CD14-positive monocyte (primary cell): ENCODE measurements at regions not wholly inside any gene's neighbourhood (a gene's known extent, or its start where the extent isn't known, plus 50 kb on each side); places are given as distances from the start of the nearest gene placed in this dataset.

Experiments
- DNase-seq, 3 donors: peaks; one replicate each; pipeline ENCODE4 v3.0.0-alpha.2; 2011 to 2022
- H2AFZ ChIP-seq: 2 replicates; pipeline ENCODE4 v1.6.0; 2012; ENCODE audit warnings: mild to moderate bottlenecking, low read depth, low read length, inconsistent platforms; ENCODE audit not compliant: insufficient read depth, poor library complexity, severe bottlenecking
- H3K27ac ChIP-seq, 2 donors: 1 replicate in 1 of 2; 2 replicates in 1 of 2; pipeline ENCODE4 v1.5.1; 2012 to 2013; ENCODE audit warnings: low read length in 2 of 2, control low read depth in 1 of 2, inconsistent platforms in 1 of 2, low read depth in 1 of 2, mild to moderate bottlenecking in 1 of 2
- H3K27me3 ChIP-seq, 2 donors: one replicate each; pipeline versions ENCODE4 v1.6.0 to v1.6.1; 2011 to 2013; ENCODE audit warnings: low read length in 2 of 2; ENCODE audit not compliant: control insufficient read depth in 2 of 2, insufficient read depth in 2 of 2
- H3K36me3 ChIP-seq, 2 donors: replicated peaks in 1 of 2; 1 replicate in 1 of 2; 2 replicates in 1 of 2; pipeline versions ENCODE4 v1.5.1 to v1.6.1; 2012 to 2013; ENCODE audit warnings: low read length in 2 of 2, control low read depth in 1 of 2, inconsistent platforms in 1 of 2, mild to moderate bottlenecking in 1 of 2; ENCODE audit not compliant: insufficient read depth in 2 of 2, control insufficient read depth in 1 of 2
- H3K4me1 ChIP-seq, 2 donors: 1 replicate in 1 of 2; 2 replicates in 1 of 2; pipeline versions ENCODE4 v1.5.1 to v1.6.1; 2012 to 2013; ENCODE audit warnings: low read length in 2 of 2, control low read depth in 1 of 2, inconsistent platforms in 1 of 2, mild to moderate bottlenecking in 1 of 2, moderate library complexity in 1 of 2; ENCODE audit not compliant: insufficient read depth in 2 of 2, control insufficient read depth in 1 of 2
- H3K4me2 ChIP-seq: replicated peaks from 2 replicates; pipeline ENCODE3; 2012; ENCODE audit warnings: low read length, moderate library complexity, mild to moderate bottlenecking; ENCODE audit not compliant: poor library complexity, severe bottlenecking; ENCODE audit errors: extremely low read depth
- H3K4me3 ChIP-seq, 3 experiments: fragments of 200-600 bp in 1 of 3; sonication (generic) in 1 of 3; replicated peaks in 1 of 3; 1 replicate in 2 of 3; 2 replicates in 1 of 3; pipeline ENCODE4 v1.5.1; 2011 to 2013; ENCODE audit warnings: low read length in 3 of 3, mild to moderate bottlenecking in 3 of 3, control low read depth in 2 of 3, low read depth in 2 of 3, inconsistent platforms in 1 of 3, moderate library complexity in 1 of 3
- H3K79me2 ChIP-seq: 2 replicates; pipeline ENCODE4 v1.6.0; 2012; ENCODE audit warnings: mild to moderate bottlenecking, control low read depth, inconsistent platforms, low read length, moderate library complexity; ENCODE audit not compliant: insufficient read depth
- H3K9ac ChIP-seq: 2 replicates; pipeline ENCODE4 v1.6.0; 2017; ENCODE audit warnings: low read length, mild to moderate bottlenecking; ENCODE audit not compliant: insufficient read depth, poor library complexity, severe bottlenecking
- H3K9me3 ChIP-seq, 2 donors: replicated peaks in 1 of 2; 1 replicate in 1 of 2; 2 replicates in 1 of 2; pipeline versions ENCODE4 v1.5.1 to v1.6.1; 2012 to 2013; ENCODE audit warnings: low read length in 2 of 2, control low read depth in 1 of 2; ENCODE audit not compliant: control insufficient read depth in 1 of 2, insufficient read depth in 1 of 2
- H4K20me1 ChIP-seq: 2 replicates; pipeline ENCODE4 v1.6.0; 2012; ENCODE audit warnings: mild to moderate bottlenecking, low read length, control low read depth, moderate library complexity; ENCODE audit not compliant: insufficient read depth
- H3K27ac Mint-ChIP-seq, 7 donors: one replicate each; pipeline ENCODE4 v1.8.0; 2020; ENCODE audit warnings: mild to moderate bottlenecking in 7 of 7, mixed read lengths in 7 of 7, moderate library complexity in 6 of 7, inconsistent platforms in 2 of 7
- H3K27me3 Mint-ChIP-seq, 3 donors: one replicate each; pipeline ENCODE4 v1.8.0; 2021 to 2022; ENCODE audit warnings: low read depth in 3 of 3, mild to moderate bottlenecking in 3 of 3, mixed read lengths in 3 of 3, moderate library complexity in 3 of 3, inconsistent platforms in 1 of 3
- H3K36me3 Mint-ChIP-seq, 2 donors: one replicate each; pipeline ENCODE4 v1.8.0; 2020; ENCODE audit warnings: mixed read lengths in 2 of 2, inconsistent platforms in 1 of 2, mild to moderate bottlenecking in 1 of 2
- H3K4me1 Mint-ChIP-seq: one replicate; pipeline ENCODE4 v1.8.0; 2020; ENCODE audit warnings: mild to moderate bottlenecking, mixed read lengths
- H3K4me3 Mint-ChIP-seq, 2 donors: one replicate each; pipeline ENCODE4 v1.8.0; 2020; ENCODE audit warnings: mild to moderate bottlenecking in 2 of 2, mixed read lengths in 2 of 2, moderate library complexity in 1 of 2
- H3K9me3 Mint-ChIP-seq, 7 donors: one replicate each; pipeline ENCODE4 v1.8.0; 2020 to 2022; ENCODE audit warnings: mixed read lengths in 7 of 7, mild to moderate bottlenecking in 6 of 7, moderate library complexity in 6 of 7, inconsistent platforms in 2 of 7
- WGBS: methylation state at CpG from one replicate; pipeline ENCODE4 v1.1.5; 2013; ENCODE audit warnings: missing lambda C conversion rate; ENCODE audit not compliant: insufficient coverage; 5-methylcytosine and 5-hydroxymethylcytosine counted together
- intact Hi-C, 2 donors: fragments of 100-400 bp; cut with micrococcal nuclease; formaldehyde crosslinking; loops; one replicate each; pipeline versions ENCODE4 v1.15.0 to v1.15.1; 2023
- TF ChIP-seq, protein P1 (sequence below): fragments of 200-600 bp; IDR thresholded peaks from one replicate; pipeline ENCODE4 v1.8.0; 2022; ENCODE audit warnings: antibody characterized with exemption, mild to moderate bottlenecking

DNA sequence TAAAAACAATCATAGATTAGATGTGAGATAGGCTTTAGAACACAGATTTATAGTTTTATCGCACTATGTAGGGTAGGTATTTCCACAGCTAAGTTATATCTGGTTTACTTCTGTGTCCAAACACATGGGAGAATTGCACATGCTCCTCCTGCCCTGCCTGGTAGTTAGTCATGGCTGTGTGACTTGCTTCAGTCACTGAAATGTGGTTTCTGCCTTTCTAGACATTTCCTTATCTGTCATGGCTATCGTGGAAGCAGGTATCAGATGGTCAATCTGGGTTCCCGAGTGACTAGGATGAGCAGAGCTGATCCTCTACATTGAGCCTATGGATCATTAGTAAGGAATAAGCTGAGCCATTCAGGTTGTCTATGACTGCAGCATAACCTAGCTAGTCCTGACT is 117.8 kb upstream of the GMDS start:
- intact Hi-C loops: no loop called here
- Histone ChIP-seq H3K36me3 (peaks cover 0 to 14% of the 10 kb centered on the region in 2 donors), H3K4me1 (no peaks in the 10 kb centered on the region), H3K27me3 (no peaks in the 10 kb centered on the region), H3K27ac (no peak overlapping the region), H3K9ac (no peak overlapping the region), H3K4me2 (no peak overlapping the region), H3K79me2 (no peaks in the 10 kb centered on the region), H3K9me3 (peaks cover 0 to 3% of the 10 kb centered on the region in 2 donors), H4K20me1 (no peaks in the 10 kb centered on the region), H3K4me3 (no peak overlapping the region), H2AFZ (no peak overlapping the region)
- Mint-ChIP-seq H3K27me3 (no peaks in the 10 kb centered on the region), H3K4me3 (no peak overlapping the region), H3K9me3 (peaks cover 0 to 11% (median 4%) of the 10 kb centered on the region in 7 donors), H3K36me3 (peaks cover 13 to 14% of the 10 kb centered on the region in 2 donors), H3K27ac (no peak overlapping the region), H3K4me1 (peaks cover 6% of the 10 kb centered on the region)
- TF ChIP-seq, protein P1, sequence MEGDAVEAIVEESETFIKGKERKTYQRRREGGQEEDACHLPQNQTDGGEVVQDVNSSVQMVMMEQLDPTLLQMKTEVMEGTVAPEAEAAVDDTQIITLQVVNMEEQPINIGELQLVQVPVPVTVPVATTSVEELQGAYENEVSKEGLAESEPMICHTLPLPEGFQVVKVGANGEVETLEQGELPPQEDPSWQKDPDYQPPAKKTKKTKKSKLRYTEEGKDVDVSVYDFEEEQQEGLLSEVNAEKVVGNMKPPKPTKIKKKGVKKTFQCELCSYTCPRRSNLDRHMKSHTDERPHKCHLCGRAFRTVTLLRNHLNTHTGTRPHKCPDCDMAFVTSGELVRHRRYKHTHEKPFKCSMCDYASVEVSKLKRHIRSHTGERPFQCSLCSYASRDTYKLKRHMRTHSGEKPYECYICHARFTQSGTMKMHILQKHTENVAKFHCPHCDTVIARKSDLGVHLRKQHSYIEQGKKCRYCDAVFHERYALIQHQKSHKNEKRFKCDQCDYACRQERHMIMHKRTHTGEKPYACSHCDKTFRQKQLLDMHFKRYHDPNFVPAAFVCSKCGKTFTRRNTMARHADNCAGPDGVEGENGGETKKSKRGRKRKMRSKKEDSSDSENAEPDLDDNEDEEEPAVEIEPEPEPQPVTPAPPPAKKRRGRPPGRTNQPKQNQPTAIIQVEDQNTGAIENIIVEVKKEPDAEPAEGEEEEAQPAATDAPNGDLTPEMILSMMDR: no peak
- no peak for DNase-seq
- WGBS: no CpG with 5 or more reads among the region's 3 CpGs

DNA sequence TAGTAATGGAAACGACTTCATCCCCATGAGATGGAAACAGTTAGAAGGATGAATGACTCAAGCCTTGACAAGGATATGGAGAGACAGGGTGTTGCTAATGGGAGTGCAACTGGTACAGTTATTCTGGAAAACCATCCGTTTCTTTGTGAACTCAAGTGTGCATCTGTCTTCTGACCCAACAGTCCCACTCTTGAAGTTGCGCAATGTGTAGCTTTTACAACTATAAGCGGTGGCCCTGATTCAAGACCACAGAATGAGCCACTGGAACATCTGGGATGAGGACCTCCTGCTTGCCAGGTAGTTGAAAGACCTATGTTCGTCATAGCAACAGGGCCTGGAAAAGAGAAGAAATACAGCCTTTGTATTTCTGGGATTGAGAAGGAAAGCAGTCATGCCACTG is 115.8 kb upstream of the GMDS start:
- Mint-ChIP-seq H3K36me3 (peaks cover 13 to 15% of the 10 kb centered on the region in 2 donors), H3K4me3 (no peak overlapping the region), H3K27ac (no peak overlapping the region), H3K9me3 (peaks cover 0 to 11% (median 4%) of the 10 kb centered on the region in 7 donors), H3K4me1 (peaks cover 1% of the 10 kb centered on the region), H3K27me3 (no peaks in the 10 kb centered on the region)
- WGBS: 90% methylated on average over 4 of the region's 5 CpGs
- no peaks in the 10 kb centered on the region for H4K20me1 ChIP-seq
- no peaks in the 10 kb centered on the region for H3K4me1 ChIP-seq
- peaks cover 0 to 3% of the 10 kb centered on the region in 2 donors for H3K9me3 ChIP-seq
- H3K36me3 ChIP-seq: peaks cover 0 to 14% of the 10 kb centered on the region in 2 donors
- TF ChIP-seq, protein P1: no peak
- H3K9ac ChIP-seq: no peak overlapping the region
- H3K4me2 ChIP-seq: no peak overlapping the region
- no peaks in the 10 kb centered on the region for H3K79me2 ChIP-seq
- no peaks in the 10 kb centered on the region for H3K27me3 ChIP-seq
- no peak for DNase-seq
- no peak overlapping the region for H3K27ac ChIP-seq
- no peak overlapping the region for H2AFZ ChIP-seq
- intact Hi-C loops: no loop called here
- no peak overlapping the region for H3K4me3 ChIP-seq
